Endothelial cell of umbilical vein (primary cell): ENCODE measurements at regions not wholly inside any gene's neighbourhood (a gene's known extent, or its start where the extent isn't known, plus 50 kb on each side); places are given as distances from the start of the nearest gene placed in this dataset.

Source experiments
- BruUV-seq: library from RNA; stranded (reverse); fragments of 400-500 nt; replicated peaks from 2 replicates; lab custom pipeline; 2021; lab: Mats Ljungman, UMichigan
- CTCF ChIA-PET: fragments of 300-600, 350-600 bp; sonication (Branson Sonifier 250); formaldehyde crosslinking; loops from one replicate; lab custom pipeline; 2021; ENCODE audit warnings: antibody characterized with exemption, inconsistent platforms; lab: Charles Lee
- POLR2A ChIA-PET: fragments of 300-600, 350-600 bp; sonication (Branson Sonifier 250); formaldehyde crosslinking; loops from one replicate; lab custom pipeline; 2021; ENCODE audit warnings: antibody characterized with exemption, inconsistent platforms; lab: Charles Lee
- DNase-seq: peaks from one replicate; pipeline ENCODE4 v3.0.0-alpha.2; 2011; ENCODE audit warnings: low read depth, low spot score
- FAIRE-seq: peaks from 2 replicates; lab custom pipeline; 2011; peaks lifted over from hg19 to GRCh38; lab: Jason Lieb, UNC
- H2AFZ ChIP-seq: 2 replicates; pipeline ENCODE4 v1.6.0; 2012; ENCODE audit warnings: low read depth, low read length, control low read depth, inconsistent platforms
- H3K27ac ChIP-seq: 2 replicates; pipeline ENCODE4 v1.5.1; 2011; ENCODE audit warnings: low read depth, mild to moderate bottlenecking, control low read depth, low read length, moderate library complexity; ENCODE audit not compliant: insufficient read depth
- H3K27me3 ChIP-seq, 2 experiments: 2 replicates each; pipeline versions ENCODE4 v1.6.0 to v1.6.1; 2011; ENCODE audit warnings: low read length in 2 of 2, mixed read lengths in 1 of 2; ENCODE audit not compliant: control insufficient read depth in 2 of 2, insufficient read depth in 2 of 2
- H3K36me3 ChIP-seq, 2 experiments: 2 replicates in 1 of 2; 3 replicates in 1 of 2; pipeline ENCODE4 v1.5.1; 2011; ENCODE audit warnings: low read length in 2 of 2, mild to moderate bottlenecking in 1 of 2, moderate library complexity in 1 of 2; ENCODE audit not compliant: control insufficient read depth in 2 of 2, insufficient read depth in 2 of 2; ENCODE audit errors: extremely low read depth in 1 of 2
- H3K4me1 ChIP-seq: 3 replicates; pipeline ENCODE4 v1.5.1; 2011; ENCODE audit warnings: mild to moderate bottlenecking, low read length; ENCODE audit not compliant: control insufficient read depth, insufficient read depth; ENCODE audit errors: extremely low read depth
- H3K4me2 ChIP-seq: 2 replicates; pipeline ENCODE4 v1.6.1; 2011; ENCODE audit warnings: low read length, control low read depth, mixed read lengths; ENCODE audit not compliant: insufficient read depth
- H3K4me3 ChIP-seq, 3 experiments: fragments of 200-600 bp in 1 of 3; sonication (generic), shearing (Covaris generic) in 1 of 3; replicated peaks in 1 of 3; 2 replicates each; pipeline ENCODE4 v1.5.1; 2011 to 2016; ENCODE audit warnings: control low read depth in 3 of 3, low read length in 3 of 3, mild to moderate bottlenecking in 2 of 3, inconsistent platforms in 1 of 3, low read depth in 1 of 3, moderate library complexity in 1 of 3; ENCODE audit not compliant: insufficient read depth in 1 of 3
- H3K79me2 ChIP-seq: 2 replicates; pipeline ENCODE4 v1.6.0; 2012; ENCODE audit warnings: low read length, inconsistent platforms; ENCODE audit not compliant: control insufficient read depth, insufficient read depth
- H3K9ac ChIP-seq: replicated peaks from 2 replicates; pipeline ENCODE3; 2011; ENCODE audit warnings: low read length, control low read depth; ENCODE audit not compliant: insufficient read depth; ENCODE audit errors: extremely low read depth
- H3K9me1 ChIP-seq: replicated peaks from 3 replicates; pipeline ENCODE4 v1.6.0; 2011; ENCODE audit warnings: mild to moderate bottlenecking, low read length; ENCODE audit not compliant: control insufficient read depth, insufficient read depth; ENCODE audit errors: extremely low read depth
- H3K9me3 ChIP-seq: replicated peaks from 2 replicates; pipeline ENCODE4 v1.5.1; 2012; ENCODE audit warnings: low read length, inconsistent platforms; ENCODE audit not compliant: control insufficient read depth, insufficient read depth
- H4K20me1 ChIP-seq: replicated peaks from 2 replicates; pipeline ENCODE3; 2011; ENCODE audit warnings: mild to moderate bottlenecking, low read length; ENCODE audit not compliant: control insufficient read depth, insufficient read depth; ENCODE audit errors: extremely low read depth
- EZH2 ChIP-seq: IDR thresholded peaks from 2 replicates; pipeline ENCODE4 v1.6.1; 2012; ENCODE audit warnings: borderline replicate concordance, low read depth, mild to moderate bottlenecking, moderate library complexity, low read length, inconsistent platforms; ENCODE audit not compliant: severe bottlenecking
- FOS ChIP-seq: IDR thresholded peaks from 2 replicates; pipeline ENCODE4 v1.6.1; 2011; ENCODE audit warnings: mild to moderate bottlenecking, low read length, moderate library complexity, borderline replicate concordance; ENCODE audit not compliant: insufficient read depth
- GATA2 ChIP-seq: IDR thresholded peaks from 2 replicates; pipeline ENCODE4 v1.7.0; 2011; ENCODE audit warnings: low read depth, mild to moderate bottlenecking, moderate library complexity, mixed read lengths, low read length; ENCODE audit not compliant: insufficient read length, insufficient read depth
- JUN ChIP-seq: IDR thresholded peaks from 2 replicates; pipeline ENCODE4 v1.6.1; 2011; ENCODE audit warnings: borderline replicate concordance, low read depth; ENCODE audit not compliant: insufficient read length, insufficient read depth
- MYC ChIP-seq: IDR thresholded peaks from one replicate; pipeline ENCODE4 v1.6.1; 2011; ENCODE audit warnings: mild to moderate bottlenecking, low read depth, low read length
- POLR2A ChIP-seq: IDR thresholded peaks from 2 replicates; pipeline ENCODE4 v1.6.1; 2012; ENCODE audit warnings: low read depth, mild to moderate bottlenecking, control low read depth, low read length
- POLR2AphosphoS5 ChIP-seq: IDR thresholded peaks from 2 replicates; pipeline ENCODE4 v1.6.1; 2012; ENCODE audit warnings: low read depth, mild to moderate bottlenecking, control low read depth, low read length, moderate library complexity; ENCODE audit not compliant: insufficient read depth
- dilution Hi-C: fragments of 300-500 bp; cut with MboI; formaldehyde crosslinking; loops from one replicate; pipeline ENCODE4 v1.15.0; 2019; ENCODE audit warnings: low sequenced_read_pairs; ENCODE audit not compliant: extremely low pct_ligation_motif_present
- intact Hi-C: fragments of 100-400 bp; cut with micrococcal nuclease; formaldehyde crosslinking; loops from one replicate; pipeline ENCODE4 v1.10.0; 2022
- TF ChIP-seq, protein P1 (sequence below): IDR thresholded peaks from 2 replicates; pipeline ENCODE4 v1.6.1; 2011; ENCODE audit not compliant: insufficient read depth, insufficient read length
- TF ChIP-seq, protein P2 (sequence below), 2 donors: IDR thresholded peaks; 1 replicate in 1 of 2; 2 replicates in 1 of 2; pipeline ENCODE4 v1.5.1; 2011; ENCODE audit warnings: low read length in 2 of 2, mild to moderate bottlenecking in 2 of 2, moderate library complexity in 2 of 2, control low read depth in 1 of 2, inconsistent platforms in 1 of 2, low read depth in 1 of 2; ENCODE audit not compliant: insufficient read depth in 1 of 2; ENCODE audit errors: extremely low read depth in 1 of 2

DNA sequence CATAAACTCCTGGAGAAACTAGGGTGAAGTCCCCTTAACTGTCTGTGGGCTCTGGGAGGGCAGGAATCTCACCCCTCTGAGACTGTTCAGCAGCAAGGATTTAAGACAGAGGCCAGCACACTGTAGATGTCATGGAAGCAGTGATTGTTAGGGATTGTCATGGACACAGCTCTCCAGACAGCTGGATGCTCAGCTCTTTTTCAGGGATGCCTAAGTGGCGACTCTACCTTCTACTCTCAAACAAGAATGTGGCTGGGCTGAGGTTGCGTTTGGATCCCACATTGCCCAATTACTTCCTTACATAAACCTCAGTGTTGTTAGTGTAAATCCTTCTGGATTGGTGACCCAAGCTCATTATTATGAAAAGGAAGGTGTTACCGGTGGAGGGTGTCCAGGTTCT is 291.9 kb upstream of the VCX3A start:
- no peak for DNase-seq
- no peaks in the 10 kb centered on the region for H3K27me3 ChIP-seq
- intact Hi-C loops: no loop called here
- no peak overlapping the region for H3K4me3 ChIP-seq
- H4K20me1 ChIP-seq: no peaks in the 10 kb centered on the region
- dilution Hi-C loops: no loop called here
- CTCF ChIA-PET: no interaction called here
- H3K4me1 ChIP-seq: no peaks in the 10 kb centered on the region
- no peak overlapping the region for H3K27ac ChIP-seq
- H3K4me2 ChIP-seq: no peak overlapping the region
- no peaks in the 10 kb centered on the region for H3K9me3 ChIP-seq
- H2AFZ ChIP-seq: no peak overlapping the region
- no peaks in the 10 kb centered on the region for H3K36me3 ChIP-seq
- POLR2A ChIA-PET: no interaction called here
- BruUV-seq: no TSS peak
- H3K9ac ChIP-seq: no peak overlapping the region
- no peak for TF ChIP-seq JUN
- TF ChIP-seq, protein P1, sequence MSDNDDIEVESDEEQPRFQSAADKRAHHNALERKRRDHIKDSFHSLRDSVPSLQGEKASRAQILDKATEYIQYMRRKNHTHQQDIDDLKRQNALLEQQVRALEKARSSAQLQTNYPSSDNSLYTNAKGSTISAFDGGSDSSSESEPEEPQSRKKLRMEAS: no peak
- no peak for TF ChIP-seq MYC
- no peak for TF ChIP-seq GATA2
- no peak for TF ChIP-seq POLR2AphosphoS5
- no peak for TF ChIP-seq FOS
- TF ChIP-seq POLR2A: no peak
- TF ChIP-seq, protein P2, sequence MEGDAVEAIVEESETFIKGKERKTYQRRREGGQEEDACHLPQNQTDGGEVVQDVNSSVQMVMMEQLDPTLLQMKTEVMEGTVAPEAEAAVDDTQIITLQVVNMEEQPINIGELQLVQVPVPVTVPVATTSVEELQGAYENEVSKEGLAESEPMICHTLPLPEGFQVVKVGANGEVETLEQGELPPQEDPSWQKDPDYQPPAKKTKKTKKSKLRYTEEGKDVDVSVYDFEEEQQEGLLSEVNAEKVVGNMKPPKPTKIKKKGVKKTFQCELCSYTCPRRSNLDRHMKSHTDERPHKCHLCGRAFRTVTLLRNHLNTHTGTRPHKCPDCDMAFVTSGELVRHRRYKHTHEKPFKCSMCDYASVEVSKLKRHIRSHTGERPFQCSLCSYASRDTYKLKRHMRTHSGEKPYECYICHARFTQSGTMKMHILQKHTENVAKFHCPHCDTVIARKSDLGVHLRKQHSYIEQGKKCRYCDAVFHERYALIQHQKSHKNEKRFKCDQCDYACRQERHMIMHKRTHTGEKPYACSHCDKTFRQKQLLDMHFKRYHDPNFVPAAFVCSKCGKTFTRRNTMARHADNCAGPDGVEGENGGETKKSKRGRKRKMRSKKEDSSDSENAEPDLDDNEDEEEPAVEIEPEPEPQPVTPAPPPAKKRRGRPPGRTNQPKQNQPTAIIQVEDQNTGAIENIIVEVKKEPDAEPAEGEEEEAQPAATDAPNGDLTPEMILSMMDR (IDR thresholded peaks at IDR 0.05; ENCODE audit: extremely low read depth in 1 of 2, insufficient read depth in 1 of 2, low read depth in 1 of 2, low read length in 2 of 2): no peak
- no peak for TF ChIP-seq EZH2
- no peak for FAIRE-seq
- H3K79me2 ChIP-seq: no peaks in the 10 kb centered on the region
- no peaks in the 10 kb centered on the region for H3K9me1 ChIP-seq
